ENCODE measurements at regions not wholly inside any gene's neighbourhood (a gene's known extent, or its start where the extent isn't known, plus 50 kb on each side); places are given as distances from the start of the nearest gene placed in this dataset.

DNA sequence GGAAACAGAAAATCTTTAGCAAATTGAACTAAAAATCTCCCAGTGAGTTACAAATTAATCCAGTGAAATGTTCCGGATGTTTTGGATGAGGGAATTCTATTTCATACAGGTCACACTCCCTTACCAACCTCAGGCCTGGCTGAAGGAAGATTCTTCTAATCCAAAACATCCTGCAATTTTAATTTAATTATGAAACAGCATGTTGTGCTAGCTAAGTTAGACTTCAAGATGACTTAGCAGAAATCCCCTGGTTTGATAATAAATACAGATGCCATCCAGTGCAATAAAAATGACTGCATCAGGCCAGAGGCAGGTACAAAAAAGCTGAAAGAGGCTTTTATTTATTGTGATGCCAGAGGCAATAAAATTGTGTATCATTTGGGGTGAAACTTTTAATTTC is 96.7 kb upstream of the CLDN10 start:
- DNase-seq, result no peak

DNA sequence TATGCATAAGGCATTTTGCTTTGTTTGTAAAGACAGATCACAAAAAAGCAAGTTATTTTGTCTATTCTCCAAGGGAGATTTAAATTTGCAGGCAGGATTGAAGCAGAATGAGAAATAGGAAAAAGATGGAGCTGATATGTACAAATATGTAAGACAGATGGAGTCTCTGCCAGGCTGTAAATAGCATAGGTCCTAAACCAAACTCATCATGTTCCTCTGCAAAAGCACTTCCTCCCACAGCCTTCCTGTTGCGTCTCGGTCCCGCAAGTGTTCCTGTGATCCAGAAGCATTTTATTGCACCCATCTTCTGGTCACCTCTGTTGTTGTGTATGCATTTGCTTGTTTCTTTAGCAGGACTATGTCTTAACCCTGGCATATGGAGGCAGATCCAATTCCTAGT is 95.7 kb upstream of the CLDN10 start:
- no peak for DNase-seq

DNA sequence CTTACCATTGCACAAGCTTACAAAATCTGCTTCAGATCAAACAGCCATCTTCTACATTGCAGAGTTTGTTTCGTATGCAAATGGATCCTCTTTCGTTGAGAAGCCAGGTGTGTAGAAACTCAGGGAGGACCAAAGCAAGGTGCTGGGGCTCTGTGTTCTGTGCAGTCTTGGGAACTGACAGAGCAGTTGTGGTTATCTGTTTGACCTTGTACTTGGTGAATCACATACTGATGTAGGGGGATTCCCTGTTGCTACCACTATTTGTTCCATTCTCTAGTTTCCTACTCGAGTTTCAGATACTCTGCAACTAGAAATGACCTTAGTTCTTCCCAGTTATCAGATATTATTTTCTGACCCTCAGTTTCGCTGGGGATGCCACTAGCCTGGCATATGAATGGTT is 95.2 kb upstream of the CLDN10 start:
- DNase-seq, result no peak

DNA sequence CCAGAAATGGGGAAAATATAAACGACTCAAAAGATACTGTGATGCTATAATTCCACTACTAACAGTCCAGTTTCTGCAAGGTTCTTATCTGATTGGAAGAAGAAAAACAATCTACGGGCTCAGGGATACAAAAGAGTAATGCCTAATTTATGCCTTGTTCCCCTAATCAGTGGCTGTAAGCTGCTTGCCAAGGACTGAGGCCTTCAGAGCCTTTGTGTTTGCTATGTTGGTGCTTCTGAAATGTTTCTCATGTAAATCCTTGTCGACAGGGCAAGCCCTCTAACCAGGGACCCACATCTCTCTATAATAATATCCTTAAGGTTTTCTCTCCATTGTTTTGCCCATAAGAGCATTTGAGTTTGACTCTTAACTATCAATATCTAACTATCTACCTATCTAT is 89.7 kb upstream of the CLDN10 start:
- no peak for DNase-seq

DNA sequence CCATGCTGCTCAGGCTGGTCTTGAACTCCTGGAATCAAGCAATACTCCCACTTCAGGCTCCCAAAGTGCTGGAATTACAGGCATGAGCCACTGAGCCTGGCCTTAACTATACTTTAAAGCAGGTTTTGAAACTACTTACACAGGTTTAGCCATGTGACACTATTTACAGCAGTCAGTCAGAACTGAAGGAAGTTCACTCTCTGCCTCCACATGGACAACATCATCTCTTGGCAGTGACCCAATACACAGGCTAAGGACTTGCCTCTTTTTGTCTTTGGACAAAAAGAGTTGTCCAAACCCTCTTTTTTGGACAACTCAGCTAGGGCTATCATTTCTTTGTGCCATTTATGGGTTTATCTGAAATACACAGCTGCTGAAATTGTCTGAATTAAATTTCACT is 89.0 kb upstream of the CLDN10 start:
- no peak for DNase-seq

DNA sequence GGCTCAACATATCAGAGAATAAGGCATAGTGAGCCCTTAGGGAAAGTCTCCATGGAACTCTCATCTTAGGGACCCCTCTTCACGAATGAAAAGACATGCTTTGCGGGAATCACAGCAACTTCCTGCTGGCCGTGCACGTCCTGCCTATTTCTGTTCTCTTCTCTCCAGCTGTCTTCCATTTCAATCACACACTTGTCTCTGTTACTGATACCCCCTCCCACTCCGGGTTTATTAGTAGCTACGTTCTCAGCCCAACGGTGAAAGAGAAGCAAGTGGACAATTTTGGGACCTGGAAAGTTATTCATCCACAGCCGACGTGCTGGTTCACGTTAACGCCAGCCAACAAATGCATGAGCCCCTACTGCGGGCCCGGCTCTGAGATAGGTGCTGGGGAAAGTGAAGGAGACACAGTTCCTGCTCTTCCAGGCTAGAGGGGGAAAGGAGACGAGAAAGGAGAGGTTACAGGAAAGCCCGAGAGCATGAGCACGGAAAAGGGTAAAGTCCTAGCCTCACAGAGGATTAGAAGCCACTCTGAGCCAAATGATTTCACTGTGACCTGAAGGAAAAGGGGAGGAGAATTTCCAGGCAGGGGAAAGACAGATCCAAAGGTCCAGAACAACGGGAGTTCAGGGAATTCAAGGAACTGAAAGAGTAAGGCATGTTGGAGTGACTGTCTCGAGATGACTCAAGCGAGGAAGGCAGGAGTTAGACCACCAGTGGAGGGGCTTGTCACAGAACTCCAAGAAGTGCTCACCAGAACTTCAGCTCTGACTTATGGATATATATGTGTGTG is 81.8 kb upstream of the CLDN10 start:
- DNase-seq, result no peak

DNA sequence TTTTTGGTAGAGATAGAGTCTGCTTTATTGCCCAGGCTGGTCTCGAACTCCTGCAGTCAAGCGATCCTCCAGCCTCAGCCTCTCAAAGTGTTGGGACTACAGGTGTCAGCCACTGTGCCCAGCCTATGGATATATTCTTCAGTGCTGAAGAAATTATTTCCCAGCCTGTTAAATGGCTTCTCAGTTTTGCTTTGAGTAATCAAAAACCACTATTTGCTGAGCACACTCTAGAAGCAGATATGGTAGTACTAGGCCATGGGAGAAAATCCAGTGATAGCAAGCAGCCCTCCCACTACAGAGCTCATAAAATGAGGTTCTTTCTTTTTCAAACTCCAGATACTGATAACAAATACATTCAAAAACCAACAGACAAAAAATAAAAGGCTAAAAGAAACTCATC is 80.6 kb upstream of the CLDN10 start:
- no peak for DNase-seq

DNA sequence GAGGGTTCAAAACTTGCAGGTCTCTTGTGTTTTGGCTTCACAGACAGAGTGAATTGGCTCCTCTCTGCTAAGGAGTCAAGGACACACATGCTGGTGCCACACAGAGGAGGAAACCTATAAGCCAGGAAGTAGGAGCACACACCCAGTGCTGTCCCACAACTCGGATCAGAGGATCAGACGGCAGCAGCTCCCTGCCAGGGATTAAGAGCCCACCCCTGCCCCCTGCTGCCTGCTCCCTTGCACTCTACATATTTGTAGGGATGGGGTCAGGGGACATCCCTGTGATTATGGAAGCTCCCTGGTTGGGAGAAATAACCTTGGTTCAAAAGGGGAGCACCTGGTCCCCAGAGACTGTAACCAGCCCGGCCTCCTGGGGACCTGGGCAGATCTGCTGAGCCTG is 77.5 kb upstream of the CLDN10 start:
- no peak for DNase-seq

DNA sequence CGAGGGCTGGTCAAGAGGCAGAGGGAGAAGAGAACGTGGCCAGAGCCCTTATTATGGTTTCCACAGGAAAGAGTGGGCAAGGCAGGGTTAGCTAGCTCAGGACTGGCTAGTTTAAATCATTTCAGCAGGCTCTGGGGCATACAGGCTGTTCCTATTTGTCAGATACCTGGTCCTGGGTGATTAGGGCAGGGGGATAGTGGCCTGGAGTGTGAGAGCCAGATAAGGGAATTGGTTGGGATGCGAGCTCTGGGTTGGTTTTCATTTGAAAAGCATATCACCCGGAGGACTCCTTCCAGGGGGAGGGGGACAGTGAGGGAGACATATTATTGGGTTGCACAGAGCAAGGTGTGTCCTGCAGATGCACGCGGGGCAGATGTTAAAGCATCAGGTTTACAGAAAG is 75.3 kb upstream of the CLDN10 start:
- no peak for DNase-seq

DNA sequence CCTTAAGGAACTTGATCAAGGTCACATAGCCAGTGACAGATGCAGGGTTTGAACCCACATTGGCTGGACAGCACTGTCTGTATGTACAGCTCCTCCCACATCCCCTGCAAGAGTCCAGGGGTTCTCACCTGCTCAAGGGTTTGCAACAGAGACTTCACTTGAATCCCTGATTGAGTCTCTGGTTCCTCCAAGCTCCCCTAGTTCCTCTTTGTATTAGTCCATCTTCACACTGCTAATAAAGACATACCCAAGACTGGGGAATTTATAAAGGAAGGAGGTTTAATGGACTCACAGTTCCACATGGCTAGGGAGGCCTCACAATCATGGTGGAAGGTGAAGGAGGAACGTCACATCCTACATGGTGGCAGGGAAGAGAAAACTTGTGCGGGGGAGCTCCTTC is 72.8 kb upstream of the CLDN10 start:
- DNase-seq, result no peak

DNA sequence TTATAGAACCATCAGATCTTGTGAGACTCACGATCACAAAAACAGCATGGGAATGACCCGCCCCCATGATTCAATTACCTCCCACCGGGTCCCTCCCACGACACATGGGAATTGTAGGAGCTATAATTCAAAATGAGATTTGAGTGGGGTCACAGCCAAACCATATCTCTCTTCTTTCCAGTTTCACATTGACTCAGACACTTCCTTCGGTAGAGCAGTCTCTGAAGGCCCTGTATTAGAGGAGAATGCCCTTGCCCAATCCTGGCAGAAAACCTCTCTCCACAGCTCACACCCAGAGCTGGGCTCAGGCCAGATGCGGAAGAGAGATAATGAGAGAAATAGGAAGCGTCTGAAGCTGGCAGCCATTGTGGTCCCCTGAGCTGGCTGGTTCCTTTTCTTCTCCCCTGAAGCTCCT is 72.4 kb upstream of the CLDN10 start:
- no peak for DNase-seq

DNA sequence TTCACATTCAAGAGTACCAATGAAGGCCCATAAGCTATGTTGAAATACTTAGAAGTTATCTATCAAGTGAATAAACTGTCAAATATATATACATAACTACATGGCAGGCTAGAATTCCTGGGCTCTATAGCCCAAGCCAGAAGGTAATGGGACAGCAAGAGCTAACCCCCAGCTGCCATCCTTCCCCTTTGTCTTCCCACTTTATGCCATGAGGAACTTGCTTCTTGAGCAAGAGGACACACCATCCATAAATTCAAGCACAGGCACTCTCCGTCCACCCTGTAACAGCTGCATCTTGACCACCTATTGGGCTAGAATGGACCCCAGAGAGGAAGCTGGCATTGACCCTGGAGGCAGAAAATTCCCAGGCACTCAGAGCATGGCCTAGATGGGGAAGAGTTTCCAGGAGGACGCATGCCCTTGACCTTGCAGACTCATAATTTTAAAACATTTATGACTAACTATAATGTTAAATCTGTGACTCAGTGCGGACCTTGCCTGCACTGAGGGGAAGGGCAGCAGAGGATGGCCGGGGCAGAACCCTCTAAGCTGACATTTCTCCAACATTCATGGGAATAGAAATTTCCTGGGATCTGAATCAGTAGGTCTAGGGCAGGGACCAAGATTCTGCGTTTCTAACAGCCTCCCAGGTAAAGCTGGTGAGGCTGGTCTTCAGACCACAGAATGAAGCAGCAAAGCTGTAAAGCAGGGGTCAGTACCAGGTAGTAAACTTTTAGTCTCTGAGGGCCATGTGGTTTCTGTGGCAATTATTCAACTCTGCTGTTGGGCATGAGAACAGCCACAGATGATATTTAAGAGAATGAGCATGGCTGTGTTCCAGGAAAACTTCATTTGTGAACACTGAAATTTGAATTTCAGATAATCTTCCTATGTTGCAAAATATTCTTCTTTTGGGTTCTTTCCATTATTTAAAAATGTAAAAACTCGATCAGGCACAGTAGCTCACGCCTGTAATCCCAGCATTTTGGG is 71.4 kb upstream of the CLDN10 start:
- DNase-seq, result no peak

DNA sequence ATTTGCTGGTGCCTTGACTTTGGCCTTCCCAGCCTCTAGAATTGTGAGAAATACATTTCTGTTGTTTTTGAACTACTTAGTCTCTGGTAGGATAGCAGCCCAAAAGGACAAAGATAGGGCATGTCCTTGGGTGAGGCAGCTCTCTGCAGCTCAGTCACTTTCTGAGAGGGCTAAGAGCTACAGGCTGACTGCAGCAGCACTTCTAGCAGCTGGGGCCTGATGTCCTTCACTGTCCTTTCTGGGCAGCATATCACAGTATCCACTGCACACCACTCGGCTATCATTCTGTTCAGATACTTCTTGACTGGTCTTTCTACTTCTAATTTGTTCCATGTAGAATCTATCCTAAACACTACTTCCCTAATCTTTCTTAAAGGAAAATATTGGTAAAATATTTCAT is 68.5 kb upstream of the CLDN10 start:
- DNase-seq, result no peak

DNA sequence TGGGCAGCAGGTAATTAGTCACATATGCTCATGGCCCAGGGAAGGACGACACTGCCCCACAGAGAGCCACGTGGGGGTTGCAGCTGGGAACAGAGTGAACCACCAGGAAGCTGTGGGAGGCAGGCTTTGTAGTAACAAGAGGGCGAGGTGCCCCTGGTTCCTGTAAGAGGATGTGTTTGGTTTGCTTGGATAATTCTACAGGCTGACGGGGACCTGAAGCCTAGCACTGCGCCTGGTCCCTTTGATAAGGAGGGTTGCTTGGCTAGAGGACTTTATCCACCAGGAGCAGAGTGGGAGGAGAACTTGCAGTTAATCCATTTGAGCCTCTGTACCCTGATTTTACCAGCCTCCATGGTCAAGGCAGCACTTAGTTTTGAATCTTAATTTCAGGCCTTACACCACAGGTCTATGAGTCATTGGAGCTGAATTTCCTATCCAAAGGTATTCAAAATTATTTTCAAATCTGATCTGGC is 67.4 kb upstream of the CLDN10 start:
- no peak for DNase-seq

DNA sequence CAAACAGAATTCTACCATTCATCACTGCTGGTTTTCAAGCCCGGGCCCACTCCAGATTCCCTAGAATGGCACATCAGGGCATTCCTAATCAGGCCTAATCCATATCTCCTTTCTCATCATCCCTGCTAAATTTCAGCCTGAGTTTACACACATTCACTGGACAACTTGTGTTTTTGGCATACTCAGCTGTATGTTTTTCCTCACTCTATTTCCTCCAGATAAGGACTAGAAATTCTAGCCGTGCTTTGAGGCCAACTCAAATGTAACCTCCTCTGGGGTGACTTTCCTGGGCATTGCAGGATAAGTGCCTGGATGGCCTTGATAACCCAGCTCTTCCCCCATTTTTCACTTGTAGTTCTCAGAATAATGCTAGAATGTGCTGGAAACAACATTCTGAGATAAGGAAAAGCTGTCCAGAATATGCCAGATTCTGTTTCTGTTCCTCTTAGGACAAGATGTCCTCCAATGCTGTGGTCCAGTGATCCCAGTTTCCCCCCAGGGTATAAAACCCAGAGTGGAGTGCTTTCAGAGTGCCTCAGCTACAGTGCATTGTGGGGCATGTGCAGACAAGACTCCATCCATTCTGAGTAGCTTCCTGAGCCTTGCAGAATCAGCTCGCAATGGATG is 66.9 kb upstream of the CLDN10 start:
- no peak for DNase-seq

DNA sequence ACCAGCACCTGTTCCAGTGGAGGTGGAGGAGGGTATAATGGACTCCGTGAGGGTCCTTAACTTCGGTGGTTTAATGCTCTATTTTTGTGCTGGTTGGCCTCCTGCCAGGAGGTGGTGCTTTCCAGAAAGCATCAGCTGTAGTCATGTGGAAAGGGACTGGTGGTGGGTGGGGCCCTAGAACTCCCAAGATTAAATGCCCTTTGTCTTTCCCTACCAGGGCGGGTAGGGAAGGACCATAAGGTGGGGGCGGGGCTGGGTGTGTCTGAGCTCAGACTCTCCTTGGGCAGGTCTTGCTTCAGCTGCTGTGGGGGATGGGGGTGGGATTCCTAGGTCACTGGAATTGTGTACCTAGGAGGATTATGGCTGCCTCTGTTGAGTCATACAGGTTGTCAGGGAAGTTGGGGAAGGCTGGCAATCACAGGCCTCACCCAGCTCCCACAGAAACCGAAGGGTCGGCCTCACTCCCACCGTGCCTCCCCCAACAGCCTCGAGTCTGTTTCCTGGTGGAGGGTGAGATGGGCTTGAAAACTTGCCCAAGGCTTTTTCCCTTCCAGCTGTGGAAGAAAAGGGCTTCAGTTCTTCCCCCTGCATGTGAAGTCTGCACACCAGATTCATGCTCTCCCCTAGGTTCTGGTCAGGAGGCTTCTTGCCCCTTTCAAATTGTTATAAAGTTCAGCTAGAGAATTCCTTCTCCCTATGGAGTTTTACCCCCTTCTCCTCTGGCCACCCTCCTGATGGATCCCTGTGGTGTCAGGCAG is 60.3 kb upstream of the CLDN10 start:
- DNase-seq, result no peak

DNA sequence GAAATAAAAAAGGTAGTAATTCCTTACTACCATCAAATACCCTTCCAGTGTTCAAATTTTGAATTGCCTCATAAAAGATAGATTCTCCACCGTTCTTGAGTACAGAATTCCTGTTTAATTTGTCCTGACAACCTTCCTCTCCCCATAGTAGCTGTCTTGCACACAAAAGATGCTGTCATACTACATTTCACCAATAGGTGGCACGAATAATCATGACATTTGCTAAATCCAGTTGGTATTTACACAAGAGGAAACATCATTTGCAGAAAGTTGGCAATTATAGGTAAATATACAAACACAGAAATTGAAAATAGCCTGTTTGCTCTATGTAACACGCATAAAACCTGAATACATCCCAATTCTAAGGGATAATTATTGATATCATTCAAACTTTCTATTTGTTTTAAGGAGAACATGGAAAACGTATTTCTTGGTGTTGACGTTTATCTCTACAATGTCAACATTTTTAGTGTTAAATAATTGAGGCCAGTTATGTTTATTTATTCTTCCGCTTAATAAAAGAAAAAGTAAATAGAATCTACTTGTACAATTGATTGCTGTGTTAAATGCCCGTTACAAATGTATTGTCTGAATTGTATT is 58.3 kb upstream of the CLDN10 start:
- DNase-seq, result peak; percentile 13

DNA sequence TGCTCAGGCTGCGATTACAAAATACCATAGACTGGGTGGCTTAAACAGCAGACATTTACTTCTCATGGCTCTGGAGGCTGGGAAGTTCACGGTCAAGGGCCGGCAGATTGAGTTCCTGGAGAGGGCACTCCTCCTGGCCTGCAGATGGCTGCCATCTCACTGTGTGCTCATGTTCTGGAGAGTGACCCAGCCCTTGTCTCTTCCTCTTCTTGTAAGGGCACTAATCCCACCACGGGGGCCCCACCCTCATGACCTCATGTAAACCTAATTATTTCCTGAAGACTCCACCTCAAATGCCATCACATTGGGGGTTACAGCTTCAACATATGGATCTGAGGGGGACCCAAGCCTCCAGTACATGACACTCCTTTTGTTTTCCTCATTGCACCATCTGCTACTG is 56.0 kb upstream of the CLDN10 start:
- no peak for DNase-seq

DNA sequence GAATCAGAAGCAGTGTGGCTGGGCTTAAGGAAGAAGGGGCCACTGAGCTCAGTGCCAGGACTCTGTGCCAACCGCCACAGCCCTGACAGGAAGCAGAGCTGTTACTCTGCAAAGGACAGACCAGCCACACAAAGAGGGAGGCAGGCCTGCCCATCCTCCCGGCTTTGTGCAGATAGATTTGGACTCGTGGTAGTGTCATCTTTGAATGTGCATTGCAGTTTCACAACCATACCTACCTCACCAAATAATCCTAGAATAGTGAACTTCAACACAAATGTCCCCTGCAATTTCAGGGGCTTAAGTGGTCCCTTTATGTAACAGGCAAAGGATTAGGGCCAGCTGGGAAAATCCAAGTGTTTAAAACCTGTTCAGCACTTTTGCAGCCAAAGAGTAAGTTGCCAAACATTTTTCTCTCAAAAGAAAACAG is 55.1 kb upstream of the CLDN10 start:
- DNase-seq, result no peak

DNA sequence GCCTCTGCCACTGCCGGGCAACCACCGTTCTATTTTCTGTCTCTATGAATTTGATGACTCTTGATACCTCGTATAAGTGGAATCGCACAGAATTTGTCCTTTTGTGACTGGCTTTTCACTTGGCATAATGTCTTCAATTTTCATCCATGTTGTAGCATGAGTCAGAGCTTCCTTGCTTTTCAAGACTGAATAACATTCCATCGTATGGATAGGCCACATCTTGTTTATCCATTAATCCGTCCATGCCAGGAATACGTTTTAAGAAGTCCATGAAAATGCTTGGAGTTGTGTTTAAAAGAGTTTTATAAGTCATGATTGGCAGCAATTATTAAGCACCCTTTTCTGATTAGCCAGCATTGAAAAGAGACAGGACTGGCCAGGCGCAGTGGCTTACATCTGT is 53.6 kb upstream of the CLDN10 start:
- no peak for DNase-seq

DNA sequence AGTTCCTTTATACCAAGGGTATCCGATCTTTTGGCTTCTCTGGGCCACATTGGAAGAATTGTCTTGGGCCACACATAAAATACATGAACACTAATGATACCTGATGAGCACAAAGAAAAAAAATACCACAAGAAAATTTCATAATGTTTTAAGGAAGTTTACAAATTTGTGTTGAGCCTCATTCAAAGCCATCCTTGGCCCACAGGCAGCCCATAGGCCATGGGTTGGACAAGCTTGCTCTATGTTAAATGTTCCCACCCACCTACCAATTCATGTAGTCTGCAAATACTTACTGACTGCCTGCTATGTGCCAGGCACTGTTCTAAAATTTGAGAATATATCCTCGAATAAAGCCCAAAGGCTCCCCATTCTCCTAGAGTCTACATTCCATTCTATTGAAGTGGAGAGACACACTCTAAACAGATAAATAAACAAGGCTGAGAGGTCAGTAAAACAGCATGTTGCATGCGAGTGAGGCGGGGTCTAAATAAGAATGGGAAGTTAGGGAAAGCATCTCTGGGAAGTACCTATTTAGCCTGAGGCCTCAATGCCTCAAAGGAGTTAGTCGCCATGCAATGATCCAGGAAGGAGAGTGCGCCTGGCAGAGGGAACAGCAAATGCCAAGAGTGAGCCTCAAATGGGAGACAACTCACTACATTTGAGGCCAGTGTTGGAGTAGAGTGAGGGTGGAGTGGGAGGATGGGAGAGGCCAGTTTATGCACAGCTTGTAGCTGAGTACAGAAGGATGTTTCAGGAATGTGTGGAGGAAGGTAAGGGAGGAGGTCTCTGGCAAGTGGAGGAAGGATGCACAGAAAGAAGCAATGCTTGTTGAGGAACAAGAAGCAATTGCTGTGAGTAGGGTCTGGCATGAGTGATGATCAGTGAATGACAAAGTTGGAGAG is 52.5 kb upstream of the CLDN10 start:
- DNase-seq, result no peak

Measured in NCI-H2227 treated with DMSO at 0.1 percent for 48 hours (cell line).